ENCODE measurements at regions not wholly inside any gene's neighbourhood (a gene's known extent, or its start where the extent isn't known, plus 50 kb on each side); places are given as distances from the start of the nearest gene placed in this dataset.

- H3K36me3 ChIP-seq (ENCODE audit: control insufficient read depth, insufficient read depth, low read length) = no peaks in the 10 kb centered on the region
- no peak overlapping the region for H3K4me3 ChIP-seq (replicated peaks; ENCODE audit: low read depth, low read length)
- DNase-seq (ENCODE audit: extremely low read depth, insufficient read length) = no peak
- no peak for TF ChIP-seq CTCF (IDR thresholded peaks at IDR 0.05; ENCODE audit: insufficient read depth, low read length, poor library complexity, severe bottlenecking)
- H3K27me3 ChIP-seq (replicated peaks; ENCODE audit: control insufficient read depth, insufficient read depth, low read length) = no peaks in the 10 kb centered on the region
These were observed 154.3 kb upstream of the EDNRA start for GRCh38 chr4:147326591-147326990.

GRCh38 chr4:147327322-147327721 lies 153.6 kb upstream of the EDNRA start:
- Histone ChIP-seq H3K27me3 (replicated peaks; ENCODE audit: control insufficient read depth, insufficient read depth, low read length) (no peaks in the 10 kb centered on the region), H3K36me3 (ENCODE audit: control insufficient read depth, insufficient read depth, low read length) (no peaks in the 10 kb centered on the region), H3K4me3 (replicated peaks; ENCODE audit: low read depth, low read length) (no peak overlapping the region)
- DNase-seq (ENCODE audit: extremely low read depth, insufficient read length) = no peak
- no peak for TF ChIP-seq CTCF (IDR thresholded peaks at IDR 0.05; ENCODE audit: insufficient read depth, low read length, poor library complexity, severe bottlenecking)

- H3K4me3 ChIP-seq (replicated peaks; ENCODE audit: low read depth, low read length) = no peak overlapping the region
- TF ChIP-seq CTCF (IDR thresholded peaks at IDR 0.05; ENCODE audit: insufficient read depth, low read length, poor library complexity, severe bottlenecking) = no peak
- H3K27me3 ChIP-seq (replicated peaks; ENCODE audit: control insufficient read depth, insufficient read depth, low read length) = no peaks in the 10 kb centered on the region
- no peak for DNase-seq (ENCODE audit: extremely low read depth, insufficient read length)
- H3K36me3 ChIP-seq (ENCODE audit: control insufficient read depth, insufficient read depth, low read length) = no peaks in the 10 kb centered on the region
These were observed 152.7 kb upstream of the EDNRA start for GRCh38 chr4:147328189-147328588.

GRCh38 chr4:147328756-147329446 lies 152.0 kb upstream of the EDNRA start:
- TF ChIP-seq CTCF (IDR thresholded peaks at IDR 0.05; ENCODE audit: insufficient read depth, low read length, poor library complexity, severe bottlenecking) = no peak
- Histone ChIP-seq H3K4me3 (replicated peaks; ENCODE audit: low read depth, low read length) (no peak overlapping the region), H3K36me3 (ENCODE audit: control insufficient read depth, insufficient read depth, low read length) (no peaks in the 10 kb centered on the region), H3K27me3 (replicated peaks; ENCODE audit: control insufficient read depth, insufficient read depth, low read length) (no peaks in the 10 kb centered on the region)
- no peak for DNase-seq (ENCODE audit: extremely low read depth, insufficient read length)

GRCh38 chr4:147332091-147332490 lies 148.8 kb upstream of the EDNRA start:
- TF ChIP-seq CTCF (IDR thresholded peaks at IDR 0.05; ENCODE audit: insufficient read depth, low read length, poor library complexity, severe bottlenecking) = no peak
- Histone ChIP-seq H3K4me3 (replicated peaks; ENCODE audit: low read depth, low read length) (no peak overlapping the region), H3K27me3 (replicated peaks; ENCODE audit: control insufficient read depth, insufficient read depth, low read length) (no peaks in the 10 kb centered on the region), H3K36me3 (ENCODE audit: control insufficient read depth, insufficient read depth, low read length) (no peaks in the 10 kb centered on the region)
- DNase-seq (ENCODE audit: extremely low read depth, insufficient read length) = no peak

- Histone ChIP-seq H3K4me3 (replicated peaks; ENCODE audit: low read depth, low read length) (no peak overlapping the region), H3K36me3 (ENCODE audit: control insufficient read depth, insufficient read depth, low read length) (no peaks in the 10 kb centered on the region), H3K27me3 (replicated peaks; ENCODE audit: control insufficient read depth, insufficient read depth, low read length) (no peaks in the 10 kb centered on the region)
- no peak for TF ChIP-seq CTCF (IDR thresholded peaks at IDR 0.05; ENCODE audit: insufficient read depth, low read length, poor library complexity, severe bottlenecking)
- no peak for DNase-seq (ENCODE audit: extremely low read depth, insufficient read length)
These were observed 146.4 kb upstream of the EDNRA start for GRCh38 chr4:147334478-147334877.

Measured in GM06990 (cell line).